ENCODE measurements at regions not wholly inside any gene's neighbourhood (a gene's known extent, or its start where the extent isn't known, plus 50 kb on each side); places are given as distances from the start of the nearest gene placed in this dataset.

- TF ChIP-seq CTCF (IDR thresholded peaks at IDR 0.05) (no peak), POLR2A (IDR thresholded peaks at IDR 0.05) (no peak), EP300 (IDR thresholded peaks at IDR 0.05) (no peak)
Observed at GRCh38 chr12:79993106-79993862, 58.4 kb upstream of the PPP1R12A start.
